HepG2 (cell line): ENCODE measurements at regions not wholly inside any gene's neighbourhood (a gene's known extent, or its start where the extent isn't known, plus 50 kb on each side); places are given as distances from the start of the nearest gene placed in this dataset.

Source experiments
- ATAC-seq: fragments of 200-7000 bp; cut with Tn5 transposase; 3 replicates; pipeline ENCODE4 v1.9.1; 2020; ENCODE audit warnings: mild to moderate bottlenecking, moderate library complexity
- BruUV-seq: library from RNA; stranded (reverse); fragments of 400-500 nt; replicated peaks from 2 replicates; lab custom pipeline; 2021; lab: Mats Ljungman, UMichigan
- CTCF ChIA-PET: fragments of 300-600 bp; formaldehyde crosslinking; extraction: SDS; loops from one replicate; lab custom pipeline; 2021; ENCODE audit warnings: low total read pairs, inconsistent platforms, low intra/inter-chr PET ratio; lab: Yijun Ruan, JAX
- POLR2A ChIA-PET: fragments of 350-600 bp; sonication (Branson Sonifier 250); formaldehyde crosslinking; loops from one replicate; lab custom pipeline; 2020; ENCODE audit warnings: antibody characterized with exemption, inconsistent platforms; lab: Yijun Ruan, JAX
- DNase-seq: peaks from one replicate; pipeline ENCODE4 v3.0.0-alpha.2; 2015; ENCODE audit warnings: low spot score
- FAIRE-seq: peaks from 3 replicates; lab custom pipeline; 2011; peaks lifted over from hg19 to GRCh38; lab: Jason Lieb, UNC
- H2AFZ ChIP-seq: one replicate; pipeline ENCODE4 v1.6.1; 2011; ENCODE audit warnings: low read length, inconsistent platforms
- H3K27ac ChIP-seq: fragments of 300-600 bp; 3 replicates; pipeline ENCODE4 v1.8.0; 2011; ENCODE audit warnings: mixed run types, mild to moderate bottlenecking, mixed read lengths, low read length, inconsistent platforms; ENCODE audit not compliant: insufficient read depth; ENCODE audit errors: extremely low read length
- H3K27me3 ChIP-seq, 2 experiments: fragments of 200-600 bp in 1 of 2; 2 replicates in 1 of 2; 3 replicates in 1 of 2; pipeline versions ENCODE4 v1.6.0 to v1.8.0; 2011; ENCODE audit warnings: low read length in 2 of 2, mild to moderate bottlenecking in 2 of 2, moderate library complexity in 2 of 2, inconsistent platforms in 1 of 2; ENCODE audit not compliant: insufficient read depth in 2 of 2, control insufficient read depth in 1 of 2
- H3K36me3 ChIP-seq, 2 experiments: fragments of 200-600 bp in 1 of 2; replicated peaks in 1 of 2; 2 replicates in 1 of 2; 3 replicates in 1 of 2; pipeline versions ENCODE4 v1.5.1 to v1.8.0; 2011; ENCODE audit warnings: low read length in 2 of 2, inconsistent platforms in 1 of 2; ENCODE audit not compliant: insufficient read depth in 2 of 2, control insufficient read depth in 1 of 2
- H3K4me1 ChIP-seq: 2 replicates; pipeline ENCODE4 v1.5.1; 2012; ENCODE audit warnings: low read length, inconsistent platforms; ENCODE audit not compliant: insufficient read depth
- H3K4me2 ChIP-seq: 2 replicates; pipeline ENCODE4 v1.6.0; 2011; ENCODE audit warnings: low read depth, low read length, inconsistent platforms
- H3K4me3 ChIP-seq, 3 experiments: fragments of 200-600 bp in 1 of 3; sonication (generic), shearing (Covaris generic) in 1 of 3; replicated peaks in 1 of 3; 2 replicates each; pipeline ENCODE4 v1.5.1; 2011 to 2016; ENCODE audit warnings: low read length in 3 of 3, inconsistent platforms in 2 of 3, low read depth in 2 of 3, mild to moderate bottlenecking in 2 of 3, control low read depth in 1 of 3, mixed read lengths in 1 of 3; ENCODE audit not compliant: insufficient read depth in 1 of 3
- H3K79me2 ChIP-seq: one replicate; pipeline ENCODE4 v1.6.1; 2011; ENCODE audit warnings: low read length, inconsistent platforms; ENCODE audit not compliant: insufficient read depth
- H3K9ac ChIP-seq: 2 replicates; pipeline ENCODE4 v1.6.0; 2011; ENCODE audit warnings: mild to moderate bottlenecking, low read depth, low read length, inconsistent platforms; ENCODE audit not compliant: insufficient read depth
- H3K9me3 ChIP-seq: 2 replicates; pipeline ENCODE4 v1.5.1; 2012; ENCODE audit warnings: mild to moderate bottlenecking, low read length
- H4K20me1 ChIP-seq: 2 replicates; pipeline ENCODE4 v1.6.0; 2011; ENCODE audit warnings: inconsistent platforms, mild to moderate bottlenecking, low read length, moderate library complexity; ENCODE audit not compliant: insufficient read depth
- ATF7 ChIP-seq, 2 experiments: fragments of 450-650 bp in 1 of 2; sonication (generic) in 1 of 2; formaldehyde crosslinking in 1 of 2; IDR thresholded peaks; 2 replicates each; pipeline versions ENCODE4 v1.4.0 to v1.6.1; 2016 to 2020; ENCODE audit warnings: antibody characterized with exemption in 1 of 2, mild to moderate bottlenecking in 1 of 2, missing genetic modification reagents in 1 of 2
- HDAC2 ChIP-seq: sonication (generic); formaldehyde crosslinking; IDR thresholded peaks from 2 replicates; pipeline ENCODE4 v1.4.0; 2020; ENCODE audit warnings: missing genetic modification reagents
- KAT8 ChIP-seq: IDR thresholded peaks from 2 replicates; pipeline ENCODE4 v1.6.1; 2016; ENCODE audit warnings: missing genetic modification reagents, missing compliant biosample characterization
- NCOR1 ChIP-seq: fragments of 200-600 bp; sonication (generic); IDR thresholded peaks from 2 replicates; pipeline ENCODE4 v1.7.0; 2017; ENCODE audit warnings: antibody characterized with exemption, low read length, borderline replicate concordance
- PRMT3 ChIP-seq: sonication (generic); formaldehyde crosslinking; IDR thresholded peaks from 2 replicates; pipeline ENCODE4 v1.8.1; 2022; ENCODE audit warnings: low read depth, mild to moderate bottlenecking, moderate library complexity, missing genetic modification reagents, borderline replicate concordance
- SALL2 ChIP-seq: sonication (generic); formaldehyde crosslinking; IDR thresholded peaks from 2 replicates; pipeline ENCODE4 v1.8.1; 2023; ENCODE audit warnings: mild to moderate bottlenecking, missing genetic modification reagents, inconsistent platforms
- TBX2 ChIP-seq: sonication (generic); formaldehyde crosslinking; IDR thresholded peaks from 2 replicates; pipeline ENCODE4 v1.5.0; 2020; ENCODE audit warnings: missing genetic modification reagents, mild to moderate bottlenecking, borderline replicate concordance
- TCF7 ChIP-seq: sonication (generic); IDR thresholded peaks from 2 replicates; pipeline ENCODE4 v1.6.1; 2016; ENCODE audit warnings: antibody characterized with exemption, low read depth
- ZBTB3 ChIP-seq: sonication (generic); formaldehyde crosslinking; IDR thresholded peaks from 2 replicates; pipeline ENCODE4 v1.4.0; 2020; ENCODE audit warnings: low read depth, mild to moderate bottlenecking, moderate library complexity, missing genetic modification reagents, borderline replicate concordance
- ZFX ChIP-seq: sonication (generic); formaldehyde crosslinking; IDR thresholded peaks from 2 replicates; pipeline ENCODE4 v1.4.0; 2020; ENCODE audit warnings: mild to moderate bottlenecking, low read depth, missing genetic modification reagents, moderate library complexity
- ZNF30 ChIP-seq: sonication (generic); formaldehyde crosslinking; IDR thresholded peaks from 2 replicates; pipeline ENCODE4 v1.5.0; 2020; ENCODE audit warnings: mild to moderate bottlenecking, missing genetic modification reagents
- ZNF350 ChIP-seq: sonication (generic); formaldehyde crosslinking; IDR thresholded peaks from 2 replicates; pipeline ENCODE4 v1.4.0; 2020; ENCODE audit warnings: mild to moderate bottlenecking, low read depth, missing genetic modification reagents, borderline replicate concordance
- ZNF430 ChIP-seq: sonication (generic); formaldehyde crosslinking; IDR thresholded peaks from 2 replicates; pipeline ENCODE4 v1.9.0; 2021; ENCODE audit warnings: mild to moderate bottlenecking, missing genetic modification reagents
- ZNF746 ChIP-seq: sonication (generic); formaldehyde crosslinking; IDR thresholded peaks from 2 replicates; pipeline ENCODE4 v1.8.0; 2022; ENCODE audit warnings: mild to moderate bottlenecking, missing genetic modification reagents
- WGBS: methylation state at CpG from one replicate; pipeline ENCODE4 v1.1.6; 2017; ENCODE audit warnings: low lambda C conversion rate; 5-methylcytosine and 5-hydroxymethylcytosine counted together
- in situ Hi-C: cut with HindIII; loops from 2 replicates; pipeline ENCODE4 v1.10.0; 2017; ENCODE audit warnings: low pct_unique_long_range_greater_than_20kb; ENCODE audit not compliant: extremely low pct_ligation_motif_present
- intact Hi-C: fragments of 100-400 bp; cut with micrococcal nuclease; formaldehyde crosslinking; loops from one replicate; pipeline ENCODE4 v1.10.0; 2022; ENCODE audit not compliant: unreplicated experiment
- TF ChIP-seq, protein P1 (sequence below): sonication (generic); formaldehyde crosslinking; IDR thresholded peaks from 2 replicates; pipeline ENCODE4 v1.5.0; 2020; ENCODE audit warnings: mild to moderate bottlenecking, missing genetic modification reagents, borderline replicate concordance
- TF ChIP-seq, protein P2 (sequence below): IDR thresholded peaks from 2 replicates; pipeline ENCODE4 v1.6.1; 2016; ENCODE audit warnings: missing compliant biosample characterization, missing genetic modification reagents, borderline replicate concordance
- TF ChIP-seq, protein P3 (sequence below): sonication (generic); formaldehyde crosslinking; IDR thresholded peaks from 2 replicates; pipeline ENCODE4 v1.5.0; 2020; ENCODE audit warnings: mild to moderate bottlenecking, missing genetic modification reagents
- TF ChIP-seq, protein P4 (sequence below): sonication (generic); formaldehyde crosslinking; IDR thresholded peaks from 2 replicates; pipeline ENCODE4 v1.4.0; 2020; ENCODE audit warnings: mild to moderate bottlenecking, missing genetic modification reagents

DNA sequence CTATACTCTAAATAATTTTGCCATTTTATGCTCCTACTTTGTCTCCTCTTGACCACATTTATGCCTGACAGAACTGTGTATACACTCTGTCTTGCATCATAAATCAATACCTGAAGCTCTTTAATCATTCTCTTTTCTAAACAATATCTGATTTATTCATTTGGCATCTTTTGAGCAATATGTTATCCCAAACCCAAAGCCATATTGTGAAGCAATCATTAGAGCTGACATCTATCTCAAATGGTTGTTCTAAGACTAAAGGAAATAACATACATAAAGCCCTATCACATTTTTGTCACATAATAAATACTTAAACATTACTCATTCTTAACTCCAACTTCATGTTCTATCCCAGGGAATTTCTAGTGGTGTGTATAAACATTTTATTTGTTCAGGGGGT lies 717.6 kb downstream of the SORCS1 start (continued):
- TF ChIP-seq ATF7 (IDR thresholded peaks at IDR 0.05) (no peak), ATF7 (CRISPR knock-in tag; IDR thresholded peaks at IDR 0.05) (no peak), ZNF746 (no peak), ZNF30 (no peak)

- no peak overlapping the region for H3K4me3 ChIP-seq
- WGBS = 3% methylated on average over 2 of the region's 2 CpGs
- no peaks in the 10 kb centered on the region for H3K27me3 ChIP-seq
- ChIA-PET POLR2A (no interaction called here), CTCF (no interaction called here)
- ATAC-seq = no peak
- no peak for DNase-seq
- intact Hi-C loops (no loop called here), in situ Hi-C loops (no loop called here)
- no peak overlapping the region for H3K4me2 ChIP-seq
- no peaks in the 10 kb centered on the region for H3K79me2 ChIP-seq
- H3K9me3 ChIP-seq = peaks cover 82% of the 10 kb centered on the region
- BruUV-seq = no TSS peak
- no peak for FAIRE-seq
- H3K9ac ChIP-seq = no peak overlapping the region
- no peaks in the 10 kb centered on the region for H4K20me1 ChIP-seq
- no peaks in the 10 kb centered on the region for H3K36me3 ChIP-seq
- no peak overlapping the region for H2AFZ ChIP-seq
- no peaks in the 10 kb centered on the region for H3K4me1 ChIP-seq
- no peak overlapping the region for H3K27ac ChIP-seq
- TF ChIP-seq ZNF430 (CRISPR knock-in tag) = no peak
- no peak for TF ChIP-seq ZNF350 (CRISPR knock-in tag)
- no peak for TF ChIP-seq HDAC2 (CRISPR knock-in tag)
- TF ChIP-seq, protein P1, sequence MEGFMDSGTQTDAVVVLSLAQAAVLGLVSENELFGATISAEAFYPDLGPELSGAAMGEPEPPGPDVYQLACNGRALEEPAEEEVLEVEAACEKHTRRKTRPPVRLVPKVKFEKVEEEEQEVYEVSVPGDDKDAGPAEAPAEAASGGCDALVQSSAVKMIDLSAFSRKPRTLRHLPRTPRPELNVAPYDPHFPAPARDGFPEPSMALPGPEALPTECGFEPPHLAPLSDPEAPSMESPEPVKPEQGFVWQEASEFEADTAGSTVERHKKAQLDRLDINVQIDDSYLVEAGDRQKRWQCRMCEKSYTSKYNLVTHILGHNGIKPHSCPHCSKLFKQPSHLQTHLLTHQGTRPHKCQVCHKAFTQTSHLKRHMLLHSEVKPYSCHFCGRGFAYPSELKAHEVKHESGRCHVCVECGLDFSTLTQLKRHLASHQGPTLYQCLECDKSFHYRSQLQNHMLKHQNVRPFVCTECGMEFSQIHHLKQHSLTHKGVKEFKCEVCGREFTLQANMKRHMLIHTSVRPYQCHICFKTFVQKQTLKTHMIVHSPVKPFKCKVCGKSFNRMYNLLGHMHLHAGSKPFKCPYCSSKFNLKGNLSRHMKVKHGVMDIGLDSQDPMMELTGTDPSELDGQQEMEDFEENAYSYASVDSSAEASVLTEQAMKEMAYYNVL = no peak
- TF ChIP-seq, protein P2, sequence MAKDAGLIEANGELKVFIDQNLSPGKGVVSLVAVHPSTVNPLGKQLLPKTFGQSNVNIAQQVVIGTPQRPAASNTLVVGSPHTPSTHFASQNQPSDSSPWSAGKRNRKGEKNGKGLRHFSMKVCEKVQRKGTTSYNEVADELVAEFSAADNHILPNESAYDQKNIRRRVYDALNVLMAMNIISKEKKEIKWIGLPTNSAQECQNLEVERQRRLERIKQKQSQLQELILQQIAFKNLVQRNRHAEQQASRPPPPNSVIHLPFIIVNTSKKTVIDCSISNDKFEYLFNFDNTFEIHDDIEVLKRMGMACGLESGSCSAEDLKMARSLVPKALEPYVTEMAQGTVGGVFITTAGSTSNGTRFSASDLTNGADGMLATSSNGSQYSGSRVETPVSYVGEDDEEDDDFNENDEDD (CRISPR knock-in tag) = no peak
- no peak for TF ChIP-seq NCOR1
- TF ChIP-seq ZBTB3 = no peak
- TF ChIP-seq PRMT3 (CRISPR knock-in tag) = no peak
- no peak for TF ChIP-seq TCF7
- TF ChIP-seq KAT8 (CRISPR knock-in tag) = no peak
- no peak for TF ChIP-seq SALL2 (CRISPR knock-in tag)
- TF ChIP-seq, protein P3, sequence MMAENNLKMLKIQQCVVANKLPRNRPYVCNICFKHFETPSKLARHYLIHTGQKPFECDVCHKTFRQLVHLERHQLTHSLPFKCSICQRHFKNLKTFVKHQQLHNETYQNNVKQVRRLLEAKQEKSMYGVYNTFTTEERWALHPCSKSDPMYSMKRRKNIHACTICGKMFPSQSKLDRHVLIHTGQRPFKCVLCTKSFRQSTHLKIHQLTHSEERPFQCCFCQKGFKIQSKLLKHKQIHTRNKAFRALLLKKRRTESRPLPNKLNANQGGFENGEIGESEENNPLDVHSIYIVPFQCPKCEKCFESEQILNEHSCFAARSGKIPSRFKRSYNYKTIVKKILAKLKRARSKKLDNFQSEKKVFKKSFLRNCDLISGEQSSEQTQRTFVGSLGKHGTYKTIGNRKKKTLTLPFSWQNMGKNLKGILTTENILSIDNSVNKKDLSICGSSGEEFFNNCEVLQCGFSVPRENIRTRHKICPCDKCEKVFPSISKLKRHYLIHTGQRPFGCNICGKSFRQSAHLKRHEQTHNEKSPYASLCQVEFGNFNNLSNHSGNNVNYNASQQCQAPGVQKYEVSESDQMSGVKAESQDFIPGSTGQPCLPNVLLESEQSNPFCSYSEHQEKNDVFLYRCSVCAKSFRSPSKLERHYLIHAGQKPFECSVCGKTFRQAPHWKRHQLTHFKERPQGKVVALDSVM = no peak
- TF ChIP-seq TBX2 = no peak
- TF ChIP-seq, protein P4, sequence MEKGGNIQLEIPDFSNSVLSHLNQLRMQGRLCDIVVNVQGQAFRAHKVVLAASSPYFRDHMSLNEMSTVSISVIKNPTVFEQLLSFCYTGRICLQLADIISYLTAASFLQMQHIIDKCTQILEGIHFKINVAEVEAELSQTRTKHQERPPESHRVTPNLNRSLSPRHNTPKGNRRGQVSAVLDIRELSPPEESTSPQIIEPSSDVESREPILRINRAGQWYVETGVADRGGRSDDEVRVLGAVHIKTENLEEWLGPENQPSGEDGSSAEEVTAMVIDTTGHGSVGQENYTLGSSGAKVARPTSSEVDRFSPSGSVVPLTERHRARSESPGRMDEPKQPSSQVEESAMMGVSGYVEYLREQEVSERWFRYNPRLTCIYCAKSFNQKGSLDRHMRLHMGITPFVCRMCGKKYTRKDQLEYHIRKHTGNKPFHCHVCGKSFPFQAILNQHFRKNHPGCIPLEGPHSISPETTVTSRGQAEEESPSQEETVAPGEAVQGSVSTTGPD (CRISPR knock-in tag) = no peak
- no peak for TF ChIP-seq ZFX (CRISPR knock-in tag)
Measured at GRCh38 chr10:106442223-106442622, 722.3 kb downstream of the SORCS1 start.
